ENCODE measurements at regions not wholly inside any gene's neighbourhood (a gene's known extent, or its start where the extent isn't known, plus 50 kb on each side); places are given as distances from the start of the nearest gene placed in this dataset.

- no peak for TF ChIP-seq CTCF (IDR thresholded peaks at IDR 0.05 in 4 of 5, conservative IDR thresholded peaks at IDR 0.05 in 1 of 5)
- TF ChIP-seq POLR2A (IDR thresholded peaks at IDR 0.05), result no peak
Measured at GRCh38 chrX:42047886-42048285, 124.5 kb upstream of the CASK start.
